GM18519 (cell line): ENCODE measurements at regions not wholly inside any gene's neighbourhood (a gene's known extent, or its start where the extent isn't known, plus 50 kb on each side); places are given as distances from the start of the nearest gene placed in this dataset.

ENCODE experiments used
- ATAC-seq: cut with Tn5 transposase; IDR thresholded peaks from one replicate; pipeline ENCODE4 v1.9.1; 2021; ENCODE audit warnings: mild to moderate bottlenecking, moderate library complexity; ENCODE audit not compliant: unreplicated experiment, low FRiP score

GRCh38 chr20:11020712-11021111 is 346.9 kb upstream of the JAG1 start:
- no peak for ATAC-seq

- no peak for ATAC-seq
Measured at GRCh38 chr20:11027224-11027623, 353.4 kb upstream of the JAG1 start.

GRCh38 chr20:11030351-11030750 is 356.6 kb upstream of the JAG1 start:
- no peak for ATAC-seq

GRCh38 chr20:11031300-11031699 is 357.5 kb upstream of the JAG1 start:
- ATAC-seq: no peak

GRCh38 chr20:11032611-11033010 is 358.8 kb upstream of the JAG1 start:
- ATAC-seq: no peak

- ATAC-seq: no peak
Measured at GRCh38 chr20:11034025-11034424, 360.2 kb upstream of the JAG1 start.

- ATAC-seq: no peak
Measured at GRCh38 chr20:11035211-11035610, 361.4 kb upstream of the JAG1 start.

GRCh38 chr20:11041396-11041795 is 367.6 kb upstream of the JAG1 start:
- ATAC-seq: no peak

- ATAC-seq: no peak
Measured at GRCh38 chr20:11043001-11043400, 369.2 kb upstream of the JAG1 start.

- no peak for ATAC-seq
Measured at GRCh38 chr20:11044561-11044960, 370.8 kb upstream of the JAG1 start.

- ATAC-seq: no peak
Measured at GRCh38 chr20:11045412-11046175, 371.8 kb upstream of the JAG1 start.

- ATAC-seq: no peak
Measured at GRCh38 chr20:11047559-11047958, 373.8 kb upstream of the JAG1 start.

GRCh38 chr20:11048739-11049138 is 374.9 kb upstream of the JAG1 start:
- no peak for ATAC-seq

GRCh38 chr20:11050350-11050749 is 376.6 kb upstream of the JAG1 start:
- no peak for ATAC-seq

GRCh38 chr20:11051136-11051535 is 377.3 kb upstream of the JAG1 start:
- ATAC-seq: no peak

- ATAC-seq: no peak
Measured at GRCh38 chr20:11053310-11053709, 379.5 kb upstream of the JAG1 start.

- ATAC-seq: no peak
Measured at GRCh38 chr20:11054266-11054993, 380.6 kb upstream of the JAG1 start.

GRCh38 chr20:11056414-11056813 is 382.6 kb upstream of the JAG1 start:
- no peak for ATAC-seq

- no peak for ATAC-seq
Measured at GRCh38 chr20:11057624-11058023, 383.8 kb upstream of the JAG1 start.

- no peak for ATAC-seq
Measured at GRCh38 chr20:11059659-11060058, 385.9 kb upstream of the JAG1 start.

- ATAC-seq: no peak
Measured at GRCh38 chr20:11060423-11061185, 386.8 kb upstream of the JAG1 start.
